Adrenal gland (tissue), 9 donors: ENCODE measurements at regions not wholly inside any gene's neighbourhood (a gene's known extent, or its start where the extent isn't known, plus 50 kb on each side); places are given as distances from the start of the nearest gene placed in this dataset.

Experiments
- DNase-seq, 7 donors: peaks; one replicate each; pipeline ENCODE4 v3.0.0-alpha.2; 2019 to 2020
- H3K27ac ChIP-seq, 5 donors: fragments of 200-600 bp; sonication (generic) in 4 of 5; 1 replicate in 3 of 5; 2 replicates in 2 of 5; pipeline versions ENCODE4 v1.5.1 to v1.8.0; 2016 to 2020; ENCODE audit warnings: mild to moderate bottlenecking in 1 of 5
- H3K27me3 ChIP-seq: fragments of 200-600 bp; 2 replicates; pipeline ENCODE4 v1.8.0; 2021
- H3K36me3 ChIP-seq, 2 donors: fragments of 200-600 bp; replicated peaks in 1 of 2; 1 replicate in 1 of 2; 2 replicates in 1 of 2; pipeline versions ENCODE4 v1.5.1 to v1.8.0; 2018 to 2022
- H3K4me1 ChIP-seq, 2 donors: fragments of 200-600 bp; replicated peaks in 1 of 2; 1 replicate in 1 of 2; 2 replicates in 1 of 2; pipeline versions ENCODE4 v1.5.1 to v1.8.0; 2018 to 2021
- H3K4me3 ChIP-seq, 4 donors: fragments of 200-600 bp; sonication (generic) in 3 of 4; one replicate each; pipeline ENCODE4 v1.5.1; 2016 to 2018
- H3K9me3 ChIP-seq, 3 donors: fragments of 200-600 bp; sonication (generic) in 1 of 3; replicated peaks in 1 of 3; 1 replicate in 2 of 3; 2 replicates in 1 of 3; pipeline versions ENCODE4 v1.5.1 to v1.8.0; 2016 to 2021
- CTCF ChIP-seq, 6 experiments: fragments of 450-650 bp in 4 of 6; fragments of 200-600 bp in 2 of 6; sonication (generic) in 1 of 6; IDR thresholded peaks; 1 replicate in 5 of 6; 2 replicates in 1 of 6; pipeline versions ENCODE4 v1.5.1 to v1.8.0; 2016 to 2021; ENCODE audit warnings: antibody characterized with exemption in 6 of 6, mild to moderate bottlenecking in 2 of 6, moderate library complexity in 1 of 6
- POLR2A ChIP-seq, 2 donors: fragments of 450-650 bp; IDR thresholded peaks; one replicate each; pipeline ENCODE4 v1.6.1; 2017; ENCODE audit warnings: antibody characterized with exemption in 2 of 2, mild to moderate bottlenecking in 2 of 2, moderate library complexity in 1 of 2
- WGBS, 4 donors: extraction: QIAGEN DNeasy Blood & Tissue Kit in 2 of 4; methylation state at CpG; one replicate each; pipeline versions ENCODE4 v1.1.5 to v1.1.7; 2013 to 2017; 5-methylcytosine and 5-hydroxymethylcytosine counted together
- intact Hi-C, 2 donors: fragments of 100-400 bp; cut with DNase I; formaldehyde crosslinking; loops; one replicate each; pipeline versions ENCODE4 v1.14.1 to v1.15.0; 2022 to 2023
- donor health status: healthy with polysubstance abuse.
- donor health status: Bipolar disorder and iron deficiency.
- donor health status: DM: yes; HTN: yes; CAD: no.
- donor health status: DM: no; HTN: no; CAD: no.
- donor health status: DM: no; HTN: no; CAD: no.

- TF ChIP-seq POLR2A (IDR thresholded peaks at IDR 0.05) (no peak), CTCF (IDR thresholded peaks at IDR 0.05) (no peak)
- WGBS, 4 donors = 85 to 94% (median 91%) methylated on average over 5 of the region's 5 CpGs
These were observed 104.2 kb upstream of the RALGPS2 start for GRCh38 chr1:178620584-178621475.

GRCh38 chr1:178621822-178622221 is 103.2 kb upstream of the RALGPS2 start:
- 89 to 96% (median 92%) methylated on average over 10 of the region's 10 CpGs for WGBS, 4 donors
- TF ChIP-seq CTCF (IDR thresholded peaks at IDR 0.05) (no peak), POLR2A (IDR thresholded peaks at IDR 0.05) (no peak)
- no peak overlapping the region for H3K27ac ChIP-seq
- no peaks in the 10 kb centered on the region for H3K9me3 ChIP-seq
- no peaks in the 10 kb centered on the region for H3K36me3 ChIP-seq
- no peaks in the 10 kb centered on the region for H3K4me1 ChIP-seq
- intact Hi-C loops = no loop called here
- H3K4me3 ChIP-seq = no peak overlapping the region
- H3K27me3 ChIP-seq = no peaks in the 10 kb centered on the region
- no peak for DNase-seq

More at GRCh38 chr1:178620584-178621475, 104.2 kb upstream of the RALGPS2 start:
- Histone ChIP-seq H3K27me3 (no peaks in the 10 kb centered on the region), H3K4me1 (no peaks in the 10 kb centered on the region), H3K36me3 (no peaks in the 10 kb centered on the region), H3K9me3 (no peaks in the 10 kb centered on the region), H3K4me3 (no peak overlapping the region), H3K27ac (no peak overlapping the region)
- intact Hi-C loops = no loop called here
- DNase-seq = no peak

- intact Hi-C loops = no loop called here
- no peaks in the 10 kb centered on the region for H3K9me3 ChIP-seq
- no peak overlapping the region for H3K4me3 ChIP-seq
- H3K4me1 ChIP-seq = no peaks in the 10 kb centered on the region
- no peaks in the 10 kb centered on the region for H3K36me3 ChIP-seq
- no peak for DNase-seq
- TF ChIP-seq POLR2A (IDR thresholded peaks at IDR 0.05) (no peak), CTCF (IDR thresholded peaks at IDR 0.05) (no peak)
- no peaks in the 10 kb centered on the region for H3K27me3 ChIP-seq
- no peak overlapping the region for H3K27ac ChIP-seq
- WGBS, 4 donors = 21 to 37% (median 29%) methylated on average over 1 of the region's 1 CpG
These were observed 99.3 kb upstream of the RALGPS2 start for GRCh38 chr1:178625695-178626094.

GRCh38 chr1:178627037-178627436 is 98.0 kb upstream of the RALGPS2 start:
- intact Hi-C loops = no loop called here
- TF ChIP-seq POLR2A (IDR thresholded peaks at IDR 0.05) (no peak), CTCF (IDR thresholded peaks at IDR 0.05) (no peak)
- Histone ChIP-seq H3K27ac (no peak overlapping the region), H3K4me1 (no peaks in the 10 kb centered on the region), H3K27me3 (no peaks in the 10 kb centered on the region), H3K4me3 (no peak overlapping the region), H3K9me3 (no peaks in the 10 kb centered on the region), H3K36me3 (no peaks in the 10 kb centered on the region)
- DNase-seq = no peak
- WGBS, 4 donors = 78 to 92% (median 83%) methylated on average over 2 of the region's 2 CpGs
